Colonic mucosa (tissue), 4 donors: ENCODE measurements at regions not wholly inside any gene's neighbourhood (a gene's known extent, or its start where the extent isn't known, plus 50 kb on each side); places are given as distances from the start of the nearest gene placed in this dataset.

ENCODE experiments used
- DNase-seq: peaks from one replicate; pipeline ENCODE4 v3.0.0-alpha.2; 2020
- H3K27ac ChIP-seq: fragments of 200-600 bp; one replicate; pipeline ENCODE4 v1.8.0; 2021
- H3K27me3 ChIP-seq: fragments of 200-600 bp; one replicate; pipeline ENCODE4 v1.8.0; 2021
- H3K36me3 ChIP-seq: fragments of 200-600 bp; one replicate; pipeline ENCODE4 v1.8.0; 2021
- H3K4me1 ChIP-seq: fragments of 200-600 bp; one replicate; pipeline ENCODE4 v1.8.0; 2021; ENCODE audit warnings: mild to moderate bottlenecking
- H3K4me3 ChIP-seq: fragments of 200-600 bp; one replicate; pipeline ENCODE4 v1.8.0; 2021
- H3K9ac ChIP-seq, 2 donors: one replicate each; pipeline ENCODE4 v1.7.0; 2013; ENCODE audit warnings: control low read depth in 2 of 2, low read depth in 2 of 2, low read length in 2 of 2
- H3K9me3 ChIP-seq: fragments of 200-600 bp; one replicate; pipeline ENCODE4 v1.8.0; 2021
- intact Hi-C: fragments of 100-400 bp; cut with DNase I; formaldehyde crosslinking; loops from one replicate; pipeline ENCODE4 v1.14.1; 2022
- TF ChIP-seq, protein P1 (sequence below): fragments of 200-600 bp; IDR thresholded peaks from one replicate; pipeline ENCODE4 v1.8.0; 2022; ENCODE audit warnings: antibody characterized with exemption, mild to moderate bottlenecking
- donor health status: healthy.
- donor health status: DM: no; HTN: no; CAD: no.
- donor health status: DM: no; HTN: no; CAD: no.

GRCh38 chrX:149992918-149993317 is 54.6 kb upstream of the EOLA2 start:
- no peaks in the 10 kb centered on the region for H3K9me3 ChIP-seq
- no peaks in the 10 kb centered on the region for H3K36me3 ChIP-seq
- TF ChIP-seq, protein P1, sequence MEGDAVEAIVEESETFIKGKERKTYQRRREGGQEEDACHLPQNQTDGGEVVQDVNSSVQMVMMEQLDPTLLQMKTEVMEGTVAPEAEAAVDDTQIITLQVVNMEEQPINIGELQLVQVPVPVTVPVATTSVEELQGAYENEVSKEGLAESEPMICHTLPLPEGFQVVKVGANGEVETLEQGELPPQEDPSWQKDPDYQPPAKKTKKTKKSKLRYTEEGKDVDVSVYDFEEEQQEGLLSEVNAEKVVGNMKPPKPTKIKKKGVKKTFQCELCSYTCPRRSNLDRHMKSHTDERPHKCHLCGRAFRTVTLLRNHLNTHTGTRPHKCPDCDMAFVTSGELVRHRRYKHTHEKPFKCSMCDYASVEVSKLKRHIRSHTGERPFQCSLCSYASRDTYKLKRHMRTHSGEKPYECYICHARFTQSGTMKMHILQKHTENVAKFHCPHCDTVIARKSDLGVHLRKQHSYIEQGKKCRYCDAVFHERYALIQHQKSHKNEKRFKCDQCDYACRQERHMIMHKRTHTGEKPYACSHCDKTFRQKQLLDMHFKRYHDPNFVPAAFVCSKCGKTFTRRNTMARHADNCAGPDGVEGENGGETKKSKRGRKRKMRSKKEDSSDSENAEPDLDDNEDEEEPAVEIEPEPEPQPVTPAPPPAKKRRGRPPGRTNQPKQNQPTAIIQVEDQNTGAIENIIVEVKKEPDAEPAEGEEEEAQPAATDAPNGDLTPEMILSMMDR, result no peak
- H3K27me3 ChIP-seq, result no peaks in the 10 kb centered on the region
- no peak overlapping the region for H3K27ac ChIP-seq
- no peak overlapping the region for H3K4me3 ChIP-seq
- intact Hi-C loops, result no loop called here
- DNase-seq, result no peak
- H3K9ac ChIP-seq, result no peak overlapping the region
- H3K4me1 ChIP-seq, result no peaks in the 10 kb centered on the region

GRCh38 chrX:149993989-149994388 is 55.7 kb upstream of the EOLA2 start:
- intact Hi-C loops, result no loop called here
- no peaks in the 10 kb centered on the region for H3K36me3 ChIP-seq
- DNase-seq, result no peak
- no peaks in the 10 kb centered on the region for H3K9me3 ChIP-seq
- H3K9ac ChIP-seq, result no peak overlapping the region
- H3K27me3 ChIP-seq, result no peaks in the 10 kb centered on the region
- H3K27ac ChIP-seq, result no peak overlapping the region
- TF ChIP-seq, protein P1, result no peak
- no peak overlapping the region for H3K4me3 ChIP-seq
- no peaks in the 10 kb centered on the region for H3K4me1 ChIP-seq

DNA sequence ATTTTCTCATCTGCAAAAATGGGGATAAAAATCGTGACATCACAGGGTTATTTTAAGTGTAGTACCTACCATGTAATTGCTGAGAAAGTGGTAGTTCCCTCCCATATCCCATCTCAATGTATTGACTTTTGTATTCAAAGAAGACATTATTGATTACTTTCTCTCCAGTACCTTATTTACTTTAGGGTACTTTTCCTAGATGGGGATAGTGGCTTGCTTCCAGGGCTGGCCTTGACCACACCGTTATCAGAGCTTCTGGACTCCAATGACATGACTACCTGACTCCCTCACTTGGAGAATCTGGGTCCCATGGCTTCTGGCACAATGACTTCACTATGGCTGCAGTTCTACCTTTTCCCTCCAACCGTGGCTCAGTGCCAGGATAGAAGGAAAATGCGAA is 58.2 kb upstream of the EOLA2 start:
- Histone ChIP-seq H3K9ac (no peak overlapping the region), H3K27ac (no peak overlapping the region), H3K36me3 (no peaks in the 10 kb centered on the region), H3K27me3 (no peaks in the 10 kb centered on the region), H3K4me3 (no peak overlapping the region), H3K4me1 (no peaks in the 10 kb centered on the region), H3K9me3 (no peaks in the 10 kb centered on the region)
- intact Hi-C loops, result no loop called here
- TF ChIP-seq, protein P1, result no peak
- no peak for DNase-seq

DNA sequence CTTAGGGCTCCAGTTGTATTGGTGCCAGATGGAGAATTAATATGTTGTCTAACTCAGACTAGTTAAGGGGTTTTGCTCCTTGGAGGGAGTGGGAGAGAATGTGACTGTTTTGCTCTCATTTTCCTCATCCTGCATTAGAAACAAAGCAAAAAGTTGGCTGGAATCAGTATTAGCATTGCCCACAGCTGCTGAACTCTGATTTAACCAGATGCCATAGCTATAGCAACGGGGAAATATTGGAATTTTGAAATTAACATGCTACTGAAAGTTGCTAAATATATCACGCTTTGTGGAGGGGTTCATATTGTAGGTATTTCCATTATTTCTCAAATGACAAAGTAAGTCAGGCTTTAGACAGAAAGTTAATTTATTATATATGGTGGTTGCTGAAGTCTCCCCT is 66.7 kb upstream of the EOLA2 start:
- Histone ChIP-seq H3K27me3 (no peaks in the 10 kb centered on the region), H3K27ac (no peak overlapping the region), H3K36me3 (no peaks in the 10 kb centered on the region), H3K9me3 (no peaks in the 10 kb centered on the region), H3K4me1 (no peaks in the 10 kb centered on the region), H3K9ac (no peak overlapping the region), H3K4me3 (no peak overlapping the region)
- no peak for DNase-seq
- TF ChIP-seq, protein P1, result no peak
- intact Hi-C loops, result no loop called here

DNA sequence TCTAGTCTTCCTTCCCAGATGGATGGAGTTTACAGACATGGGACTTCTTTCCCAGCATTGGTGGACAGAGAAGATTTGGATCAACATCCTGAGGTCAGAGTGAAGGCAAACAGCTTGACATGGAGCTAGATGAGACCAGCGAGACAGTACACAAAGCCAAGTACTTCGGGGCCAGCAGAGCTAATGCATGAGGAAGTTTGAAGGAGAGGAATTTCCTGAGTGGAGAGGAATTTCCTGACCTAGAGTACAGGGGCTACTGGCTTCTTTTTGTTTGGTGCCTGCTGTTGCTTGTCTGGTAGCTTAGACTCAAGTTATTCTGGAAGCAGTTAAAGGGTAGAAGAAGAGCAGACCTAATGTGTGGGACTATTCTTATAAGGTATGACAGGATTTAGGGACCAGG is 69.1 kb upstream of the EOLA2 start:
- no peak overlapping the region for H3K4me3 ChIP-seq
- intact Hi-C loops, result no loop called here
- no peak for DNase-seq

More for the DNA sequence above, 69.1 kb upstream of the EOLA2 start:
- Histone ChIP-seq H3K27me3 (no peaks in the 10 kb centered on the region), H3K27ac (no peak overlapping the region), H3K9me3 (no peaks in the 10 kb centered on the region), H3K9ac (no peak overlapping the region), H3K36me3 (no peaks in the 10 kb centered on the region), H3K4me1 (no peaks in the 10 kb centered on the region)
- TF ChIP-seq, protein P1, result no peak
